ENCODE measurements at regions not wholly inside any gene's neighbourhood (a gene's known extent, or its start where the extent isn't known, plus 50 kb on each side); places are given as distances from the start of the nearest gene placed in this dataset.

DNA sequence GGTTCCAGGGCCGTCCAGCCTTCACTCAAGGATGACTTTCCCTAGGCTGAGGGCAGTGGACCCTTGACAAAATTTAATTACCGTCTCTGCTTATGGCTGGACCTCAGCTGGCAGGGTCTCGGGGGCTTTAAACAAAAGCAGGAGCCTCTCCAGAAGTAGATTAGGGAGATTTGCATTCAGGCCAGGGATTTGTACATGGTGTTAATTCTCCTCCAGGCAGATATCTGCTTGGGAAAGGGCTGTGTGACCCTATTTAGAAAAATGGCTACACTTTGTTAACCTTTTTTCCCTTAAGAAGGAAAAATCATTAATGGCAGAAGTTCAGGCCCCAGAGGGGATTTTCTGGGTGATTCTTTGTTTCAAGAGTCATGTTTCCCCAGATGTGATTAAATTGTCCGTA is 329.1 kb upstream of the C2CD4B start:
- no peak overlapping the region for H3K4me3 ChIP-seq (ENCODE audit: low read depth, low read length)
- DNase-seq (ENCODE audit: low read depth, low spot score): no peak
- ChIA-PET POLR2A (no interaction called here), CTCF (interaction anchor here (1.0 kb wide), 1 partner anchor 10 kb away, joined by 3 read pairs; no protein-coding TSS in a partner anchor)
- TF ChIP-seq, protein P1, sequence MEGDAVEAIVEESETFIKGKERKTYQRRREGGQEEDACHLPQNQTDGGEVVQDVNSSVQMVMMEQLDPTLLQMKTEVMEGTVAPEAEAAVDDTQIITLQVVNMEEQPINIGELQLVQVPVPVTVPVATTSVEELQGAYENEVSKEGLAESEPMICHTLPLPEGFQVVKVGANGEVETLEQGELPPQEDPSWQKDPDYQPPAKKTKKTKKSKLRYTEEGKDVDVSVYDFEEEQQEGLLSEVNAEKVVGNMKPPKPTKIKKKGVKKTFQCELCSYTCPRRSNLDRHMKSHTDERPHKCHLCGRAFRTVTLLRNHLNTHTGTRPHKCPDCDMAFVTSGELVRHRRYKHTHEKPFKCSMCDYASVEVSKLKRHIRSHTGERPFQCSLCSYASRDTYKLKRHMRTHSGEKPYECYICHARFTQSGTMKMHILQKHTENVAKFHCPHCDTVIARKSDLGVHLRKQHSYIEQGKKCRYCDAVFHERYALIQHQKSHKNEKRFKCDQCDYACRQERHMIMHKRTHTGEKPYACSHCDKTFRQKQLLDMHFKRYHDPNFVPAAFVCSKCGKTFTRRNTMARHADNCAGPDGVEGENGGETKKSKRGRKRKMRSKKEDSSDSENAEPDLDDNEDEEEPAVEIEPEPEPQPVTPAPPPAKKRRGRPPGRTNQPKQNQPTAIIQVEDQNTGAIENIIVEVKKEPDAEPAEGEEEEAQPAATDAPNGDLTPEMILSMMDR (IDR thresholded peaks at IDR 0.05; ENCODE audit: insufficient read depth, low read length, missing control alignments): no peak

GRCh38 chr15:62495670-62496614 is 330.9 kb upstream of the C2CD4B start:
- DNase-seq (ENCODE audit: low read depth, low spot score): peak; percentile 62
- TF ChIP-seq, protein P1 (IDR thresholded peaks at IDR 0.05; ENCODE audit: insufficient read depth, low read length, missing control alignments): no peak
- no peak overlapping the region for H3K4me3 ChIP-seq (ENCODE audit: low read depth, low read length)
- ChIA-PET CTCF (interaction anchor here (0.8 to 3.5 kb wide), 5 partner anchors 11 to 598 kb away, joined by 3 to 8 read pairs (median 4); no protein-coding TSS in a partner anchor), POLR2A (interaction anchor here (1.0 kb wide), 1 partner anchor 379 kb away, joined by 3 read pairs; no protein-coding TSS in a partner anchor)

DNA sequence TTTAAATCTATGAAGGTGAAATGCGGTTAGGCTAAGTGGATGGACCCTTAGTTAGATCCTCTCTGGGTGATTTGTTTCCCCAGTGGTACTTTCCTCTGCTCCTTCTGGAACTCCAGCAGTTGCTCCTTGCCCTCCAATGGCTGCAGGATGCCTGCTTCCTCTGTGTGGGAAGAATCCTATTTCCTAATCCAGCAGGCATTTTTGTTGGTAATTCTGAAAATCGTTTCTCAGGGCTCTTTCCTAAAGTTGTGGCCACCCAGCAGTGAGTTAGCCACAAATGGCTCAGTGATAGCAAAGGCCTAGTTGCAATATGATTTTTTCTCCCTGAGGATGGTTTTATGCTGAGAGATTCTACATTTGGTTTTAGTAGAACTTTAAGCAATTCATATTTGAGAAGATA is 332.3 kb upstream of the C2CD4B start:
- H3K4me3 ChIP-seq (ENCODE audit: low read depth, low read length): no peak overlapping the region
- DNase-seq (ENCODE audit: low read depth, low spot score): no peak
- ChIA-PET CTCF (interaction anchor here (0.8 to 3.5 kb wide), 2 partner anchors 11 to 27 kb away, joined by 3 to 8 read pairs; no protein-coding TSS in a partner anchor), POLR2A (no interaction called here)
- TF ChIP-seq, protein P1 (IDR thresholded peaks at IDR 0.05; ENCODE audit: insufficient read depth, low read length, missing control alignments): no peak

DNA sequence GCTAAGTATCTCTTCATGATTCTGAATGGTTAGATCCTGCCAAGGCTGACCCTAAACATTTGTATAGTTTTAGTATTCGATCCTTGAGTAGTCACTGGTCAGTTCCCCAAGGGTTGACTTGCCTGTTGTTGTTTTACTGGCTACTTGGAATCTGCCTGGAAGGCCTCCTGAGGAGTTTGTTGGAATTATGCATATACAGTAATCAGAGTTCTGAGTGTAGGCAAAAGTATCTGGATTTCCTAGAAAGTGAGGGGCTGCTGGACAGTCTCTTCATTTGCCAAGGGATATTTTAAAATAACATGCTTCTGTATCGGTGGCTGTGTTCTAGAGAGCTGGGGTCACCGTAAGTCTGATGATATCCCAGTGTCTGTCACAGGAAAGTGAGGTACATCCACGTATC is 333.2 kb upstream of the C2CD4B start:
- no peak for DNase-seq (ENCODE audit: low read depth, low spot score)
- TF ChIP-seq, protein P1 (IDR thresholded peaks at IDR 0.05; ENCODE audit: insufficient read depth, low read length, missing control alignments): no peak
- CTCF ChIA-PET: interaction anchor here (3.5 kb wide), 1 partner anchor 10 kb away, joined by 8 read pairs; no protein-coding TSS in a partner anchor
- H3K4me3 ChIP-seq (ENCODE audit: low read depth, low read length): no peak overlapping the region
- POLR2A ChIA-PET: no interaction called here

- no peak for DNase-seq (ENCODE audit: low read depth, low spot score)
- no peak overlapping the region for H3K4me3 ChIP-seq (ENCODE audit: low read depth, low read length)
- POLR2A ChIA-PET: no interaction called here
- TF ChIP-seq, protein P1 (IDR thresholded peaks at IDR 0.05; ENCODE audit: insufficient read depth, low read length, missing control alignments): no peak
- CTCF ChIA-PET: interaction anchor here (3.5 kb wide), 1 partner anchor 10 kb away, joined by 8 read pairs; no protein-coding TSS in a partner anchor
These were observed 333.6 kb upstream of the C2CD4B start for GRCh38 chr15:62498712-62499111.

DNA sequence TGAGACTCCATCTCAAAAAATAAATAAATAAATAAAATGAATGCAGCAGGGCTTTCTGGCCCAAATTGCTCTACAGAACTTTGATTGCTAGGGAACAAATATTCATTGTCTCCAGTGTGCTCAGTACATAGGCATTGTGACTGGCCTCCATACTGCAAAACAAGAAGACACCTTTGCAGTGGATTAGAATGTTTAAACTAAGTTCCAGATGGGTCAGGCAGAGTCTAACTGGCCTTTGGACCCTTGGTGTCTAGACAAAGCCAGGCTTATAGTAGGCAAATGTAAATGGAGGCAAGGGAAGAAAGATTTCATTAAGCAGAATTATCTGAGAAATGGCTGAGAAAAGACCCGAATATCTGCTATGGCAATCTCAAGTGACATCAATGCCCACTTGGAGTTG is 335.2 kb upstream of the C2CD4B start:
- TF ChIP-seq, protein P1 (IDR thresholded peaks at IDR 0.05; ENCODE audit: insufficient read depth, low read length, missing control alignments): no peak
- ChIA-PET POLR2A (no interaction called here), CTCF (no interaction called here)
- no peak overlapping the region for H3K4me3 ChIP-seq (ENCODE audit: low read depth, low read length)
- no peak for DNase-seq (ENCODE audit: low read depth, low spot score)
